GM18907 (cell line): ENCODE measurements at regions not wholly inside any gene's neighbourhood (a gene's known extent, or its start where the extent isn't known, plus 50 kb on each side); places are given as distances from the start of the nearest gene placed in this dataset.

ENCODE experiments used
- ATAC-seq: cut with Tn5 transposase; IDR thresholded peaks from one replicate; pipeline ENCODE4 v1.9.1; 2021; ENCODE audit warnings: mild to moderate bottlenecking, moderate library complexity; ENCODE audit not compliant: unreplicated experiment

GRCh38 chr15:53307952-53308624, 451.4 kb downstream of the WDR72 start:
- ATAC-seq: no peak

GRCh38 chr15:53305554-53305953, 453.9 kb downstream of the WDR72 start:
- ATAC-seq: no peak

DNA sequence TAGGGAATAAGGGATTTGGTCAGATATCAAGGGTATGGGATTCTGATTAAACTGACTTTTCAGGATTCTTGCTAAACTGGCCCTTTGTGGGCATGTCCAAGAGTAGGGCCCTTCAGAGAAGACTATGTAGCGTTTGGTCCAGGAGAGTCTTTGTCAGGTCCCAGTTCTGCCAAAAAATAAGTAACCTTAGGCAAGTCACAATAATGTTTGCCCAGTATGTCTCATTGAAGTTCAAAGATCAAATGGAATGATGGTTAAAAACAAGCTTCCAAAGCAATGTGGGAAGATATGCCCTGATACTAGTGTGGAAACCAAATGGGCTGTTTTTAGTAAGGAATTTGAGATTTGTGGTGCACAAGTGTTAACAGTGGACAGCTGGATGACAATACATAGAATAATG, 454.4 kb downstream of the WDR72 start:
- ATAC-seq: no peak

- ATAC-seq: no peak
These were observed 461.6 kb downstream of the WDR72 start for GRCh38 chr15:53297828-53298227.

DNA sequence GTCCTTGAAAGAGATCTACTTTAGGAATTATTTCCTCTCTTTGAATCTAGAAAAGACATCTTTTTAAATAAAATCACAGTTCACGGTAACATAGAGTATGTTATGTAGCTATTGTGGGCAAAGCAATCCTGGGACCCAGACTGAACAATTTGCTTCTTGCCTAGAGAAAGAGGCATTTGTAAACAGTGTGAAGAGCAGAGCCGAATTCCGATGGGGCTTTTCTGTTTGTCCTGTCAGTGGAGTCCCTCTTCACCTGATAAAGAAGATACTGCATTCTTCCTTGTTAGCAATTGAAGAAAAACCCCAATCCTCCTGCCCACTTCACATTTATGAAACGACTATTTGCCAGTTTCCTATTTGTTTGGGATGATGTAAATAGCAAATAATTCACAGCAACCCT, 462.9 kb downstream of the WDR72 start:
- no peak for ATAC-seq

DNA sequence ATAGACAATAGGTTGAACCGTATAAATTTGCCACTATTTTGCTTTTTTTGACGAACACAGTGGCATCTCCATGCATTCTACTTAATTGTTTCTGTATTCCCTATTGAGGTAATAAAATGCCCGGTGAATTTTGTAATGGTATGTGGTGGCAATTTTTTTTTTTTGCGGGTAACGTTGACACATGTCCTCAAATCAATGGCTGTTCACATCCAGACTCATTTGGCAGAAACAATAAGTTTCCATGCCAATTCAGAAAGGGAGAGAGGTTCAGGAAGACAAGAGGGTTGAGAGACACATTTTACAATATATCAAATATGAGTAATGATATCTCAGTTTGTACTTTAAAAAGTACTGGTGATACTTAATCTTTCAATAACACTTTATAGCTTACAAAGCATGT, 463.9 kb downstream of the WDR72 start:
- ATAC-seq: no peak

DNA sequence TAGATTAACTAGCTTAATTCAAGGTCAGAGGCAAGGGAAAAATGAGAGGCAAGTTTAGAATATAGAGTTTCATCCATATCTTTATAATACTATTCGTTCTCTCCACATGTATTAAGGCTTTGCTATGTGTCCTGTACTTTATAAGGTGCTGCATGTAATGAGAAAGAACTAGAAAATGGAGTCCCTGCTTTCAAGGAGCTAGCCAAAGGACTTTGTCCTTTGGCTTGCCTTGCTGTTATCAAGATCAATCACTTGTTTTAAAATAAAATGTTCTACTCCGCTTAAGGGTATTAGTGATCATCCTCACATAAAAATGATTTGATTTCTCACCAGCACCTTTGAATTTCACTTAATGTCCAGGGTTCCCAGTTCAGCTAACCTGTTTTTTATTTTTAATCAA, 470.9 kb downstream of the WDR72 start:
- ATAC-seq: no peak

- ATAC-seq: no peak
These were observed 484.5 kb upstream of the ONECUT1 start for GRCh38 chr15:53274630-53275029.

GRCh38 chr15:53272116-53272515, 482.0 kb upstream of the ONECUT1 start:
- ATAC-seq: no peak

DNA sequence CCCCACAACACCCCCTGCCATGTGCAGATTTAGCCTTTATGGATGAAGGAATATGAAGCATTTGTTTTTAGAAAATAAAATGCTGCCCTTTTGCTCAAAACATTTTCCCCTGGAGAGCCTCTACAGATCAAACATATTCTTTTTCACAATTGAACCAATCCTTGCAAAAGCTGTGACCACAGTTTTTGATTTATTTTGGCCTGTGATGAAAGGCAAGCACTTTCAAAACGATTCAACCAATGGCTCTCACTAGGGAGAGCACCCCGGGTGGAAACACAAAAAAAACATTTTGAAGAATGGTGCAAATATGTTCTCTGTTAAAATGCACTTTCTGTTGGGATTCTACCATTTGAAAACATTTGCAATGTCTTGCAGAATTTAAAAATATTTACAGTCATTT, 476.0 kb upstream of the ONECUT1 start:
- ATAC-seq: no peak

- no peak for ATAC-seq
These were observed 470.5 kb upstream of the ONECUT1 start for GRCh38 chr15:53260647-53261046.

GRCh38 chr15:53256457-53256856, 466.3 kb upstream of the ONECUT1 start:
- ATAC-seq: no peak

GRCh38 chr15:53256043-53256442, 465.9 kb upstream of the ONECUT1 start:
- ATAC-seq: no peak

GRCh38 chr15:53251996-53252395, 461.9 kb upstream of the ONECUT1 start:
- no peak for ATAC-seq

DNA sequence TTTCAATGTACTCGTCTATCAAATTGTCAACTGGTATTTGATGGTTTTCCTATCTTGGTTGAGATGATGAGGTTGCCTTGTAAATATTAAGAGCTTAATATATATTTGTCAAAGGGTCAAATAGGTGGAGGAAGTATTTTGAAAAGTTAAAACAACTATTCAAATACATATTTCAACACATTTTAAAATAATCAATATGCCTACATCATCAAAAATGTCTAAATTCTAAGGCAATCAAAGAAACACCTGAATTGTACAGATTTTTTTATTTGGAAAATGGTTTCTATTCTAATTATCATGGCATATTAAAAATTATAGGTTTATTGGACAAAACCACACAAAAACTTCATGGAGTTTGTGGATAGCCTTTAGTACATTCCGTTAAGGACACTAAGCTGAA, 461.4 kb upstream of the ONECUT1 start:
- no peak for ATAC-seq

- ATAC-seq: no peak
These were observed 457.0 kb upstream of the ONECUT1 start for GRCh38 chr15:53247041-53247708.

- no peak for ATAC-seq
These were observed 456.3 kb upstream of the ONECUT1 start for GRCh38 chr15:53246404-53246803.

- no peak for ATAC-seq
These were observed 443.7 kb upstream of the ONECUT1 start for GRCh38 chr15:53233801-53234200.

DNA sequence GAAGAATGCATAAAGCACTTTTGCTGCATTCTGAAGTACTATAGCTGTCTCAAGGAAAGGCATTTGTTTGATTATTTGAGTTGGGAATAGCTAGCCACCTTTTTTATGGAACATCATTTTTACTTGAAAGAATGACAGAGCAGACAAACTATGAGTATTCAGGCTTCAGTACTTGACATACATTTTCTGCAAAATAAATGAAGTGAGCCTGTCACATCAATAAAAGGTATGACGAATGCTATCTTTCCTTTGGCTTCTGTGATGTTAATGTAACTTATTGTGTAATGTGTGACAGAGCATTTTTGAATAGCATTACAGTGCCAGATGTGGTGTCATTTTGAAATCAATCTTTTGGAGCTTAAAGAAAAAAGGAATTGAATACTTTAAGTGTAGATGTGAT, 440.3 kb upstream of the ONECUT1 start:
- ATAC-seq: no peak

DNA sequence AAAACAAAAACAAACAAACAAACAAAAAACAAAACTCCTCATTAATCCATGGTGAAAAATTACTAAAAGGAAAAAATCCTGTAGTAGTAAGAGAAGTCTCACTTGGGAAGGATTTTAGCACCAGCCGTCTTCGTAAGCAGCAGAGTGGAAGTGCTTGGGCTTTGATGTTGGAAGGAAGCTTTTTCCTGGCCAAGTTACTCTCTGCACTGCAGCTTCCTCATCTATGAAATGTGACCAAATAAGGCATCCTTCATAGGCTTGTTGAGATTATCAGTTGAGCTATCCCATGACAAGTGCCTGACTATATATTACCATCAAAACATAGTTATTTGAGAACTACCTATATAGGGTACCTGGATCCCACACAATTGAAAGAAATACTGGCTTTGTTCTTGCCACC, 436.4 kb upstream of the ONECUT1 start:
- ATAC-seq: no peak

DNA sequence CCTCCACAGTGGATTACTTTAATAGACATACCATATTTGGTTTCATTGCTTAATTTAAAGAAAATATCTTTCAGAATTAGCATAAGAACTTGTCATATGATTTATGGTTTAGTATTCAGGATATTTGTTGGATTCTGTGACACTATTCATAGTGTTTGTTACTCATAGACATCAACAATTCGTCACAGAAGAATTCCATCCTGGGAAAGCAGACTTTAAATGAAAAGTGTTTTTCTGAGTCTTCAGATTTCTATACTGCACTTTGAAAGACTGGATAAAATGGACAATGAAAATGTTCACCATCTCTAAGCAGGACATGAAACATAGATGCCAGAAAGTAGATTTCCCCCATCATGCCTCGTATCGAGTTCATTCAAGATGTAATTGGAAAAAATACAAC, 435.6 kb upstream of the ONECUT1 start:
- ATAC-seq: no peak

- no peak for ATAC-seq
These were observed 434.2 kb upstream of the ONECUT1 start for GRCh38 chr15:53224371-53224770.

- no peak for ATAC-seq
These were observed 433.7 kb upstream of the ONECUT1 start for GRCh38 chr15:53223815-53224214.
